Stomach (tissue), 4 donors: ENCODE measurements at regions not wholly inside any gene's neighbourhood (a gene's known extent, or its start where the extent isn't known, plus 50 kb on each side); places are given as distances from the start of the nearest gene placed in this dataset.
"Not testable (repeated sequence)": the region's sequence is repeated elsewhere in the genome, so short reads cannot be mapped to it uniquely, and the experiment has no call there.

ENCODE experiments used
- POLR2A ChIP-seq, 4 donors: fragments of 450-650 bp; IDR thresholded peaks; one replicate each; pipeline ENCODE4 v1.6.1; 2016; ENCODE audit warnings: antibody characterized with exemption in 4 of 4, control low read depth in 2 of 4, mild to moderate bottlenecking in 1 of 4, moderate library complexity in 1 of 4
- TF ChIP-seq, protein P1 (sequence below), 7 experiments: fragments of 450-650 bp in 4 of 7; fragments of 200-600 bp in 3 of 7; sonication (generic) in 3 of 7; IDR thresholded peaks; one replicate each; pipeline ENCODE4 v1.5.1; 2016 to 2019; ENCODE audit warnings: antibody characterized with exemption in 7 of 7, control low read depth in 2 of 7, mild to moderate bottlenecking in 1 of 7

GRCh38 chr4:134830741-134831140 is 629.2 kb upstream of the PABPC4L start:
- TF ChIP-seq, protein P1, sequence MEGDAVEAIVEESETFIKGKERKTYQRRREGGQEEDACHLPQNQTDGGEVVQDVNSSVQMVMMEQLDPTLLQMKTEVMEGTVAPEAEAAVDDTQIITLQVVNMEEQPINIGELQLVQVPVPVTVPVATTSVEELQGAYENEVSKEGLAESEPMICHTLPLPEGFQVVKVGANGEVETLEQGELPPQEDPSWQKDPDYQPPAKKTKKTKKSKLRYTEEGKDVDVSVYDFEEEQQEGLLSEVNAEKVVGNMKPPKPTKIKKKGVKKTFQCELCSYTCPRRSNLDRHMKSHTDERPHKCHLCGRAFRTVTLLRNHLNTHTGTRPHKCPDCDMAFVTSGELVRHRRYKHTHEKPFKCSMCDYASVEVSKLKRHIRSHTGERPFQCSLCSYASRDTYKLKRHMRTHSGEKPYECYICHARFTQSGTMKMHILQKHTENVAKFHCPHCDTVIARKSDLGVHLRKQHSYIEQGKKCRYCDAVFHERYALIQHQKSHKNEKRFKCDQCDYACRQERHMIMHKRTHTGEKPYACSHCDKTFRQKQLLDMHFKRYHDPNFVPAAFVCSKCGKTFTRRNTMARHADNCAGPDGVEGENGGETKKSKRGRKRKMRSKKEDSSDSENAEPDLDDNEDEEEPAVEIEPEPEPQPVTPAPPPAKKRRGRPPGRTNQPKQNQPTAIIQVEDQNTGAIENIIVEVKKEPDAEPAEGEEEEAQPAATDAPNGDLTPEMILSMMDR (IDR thresholded peaks at IDR 0.05): not testable (repeated sequence)
- not testable (repeated sequence) for TF ChIP-seq POLR2A (IDR thresholded peaks at IDR 0.05)
